CD4-positive, alpha-beta T cell treated with Interleukin-17A for 1 hour (primary cell): ENCODE measurements at regions not wholly inside any gene's neighbourhood (a gene's known extent, or its start where the extent isn't known, plus 50 kb on each side); places are given as distances from the start of the nearest gene placed in this dataset.
"Not testable (repeated sequence)": the region's sequence is repeated elsewhere in the genome, so short reads cannot be mapped to it uniquely, and the experiment has no call there.

Experiments
- DNase-seq: peaks from one replicate; pipeline ENCODE4 v3.0.0-alpha.2; 2020

DNA sequence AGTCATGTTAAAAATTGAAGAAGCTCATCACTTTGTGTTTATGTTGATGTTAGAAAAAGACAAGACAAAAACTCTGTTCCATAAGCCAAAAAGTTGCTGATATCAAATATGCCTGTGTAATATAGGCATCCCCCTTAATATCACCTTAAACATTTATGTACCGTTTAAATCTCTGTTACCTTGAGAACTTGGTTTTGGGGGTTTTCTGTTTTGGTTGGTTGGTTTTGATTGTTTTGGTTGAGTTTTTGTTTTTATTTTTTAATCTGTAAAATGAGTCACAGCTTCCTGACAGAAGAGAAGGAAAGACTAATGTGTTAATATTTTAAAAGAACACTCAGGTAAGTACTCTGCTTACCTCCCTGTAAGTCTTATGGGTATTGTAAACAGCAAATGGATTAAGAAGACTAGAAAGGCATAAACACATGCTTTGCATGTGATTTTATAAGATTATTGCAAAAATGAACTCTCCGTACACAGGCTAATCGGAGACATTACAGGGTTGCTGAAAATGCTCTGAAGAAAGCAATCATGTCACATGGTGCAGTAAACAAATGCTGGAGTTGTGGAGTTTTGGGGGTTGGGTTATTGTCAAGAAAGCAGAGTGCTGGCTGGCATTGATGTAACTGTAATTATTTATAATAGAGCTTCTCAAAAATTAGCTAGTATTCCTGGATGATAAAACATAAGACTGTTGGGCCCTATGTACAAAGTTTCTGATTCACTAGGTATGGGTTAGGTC lies 69.5 kb upstream of the MBNL1 start:
- DNase-seq = peak; percentile 72

DNA sequence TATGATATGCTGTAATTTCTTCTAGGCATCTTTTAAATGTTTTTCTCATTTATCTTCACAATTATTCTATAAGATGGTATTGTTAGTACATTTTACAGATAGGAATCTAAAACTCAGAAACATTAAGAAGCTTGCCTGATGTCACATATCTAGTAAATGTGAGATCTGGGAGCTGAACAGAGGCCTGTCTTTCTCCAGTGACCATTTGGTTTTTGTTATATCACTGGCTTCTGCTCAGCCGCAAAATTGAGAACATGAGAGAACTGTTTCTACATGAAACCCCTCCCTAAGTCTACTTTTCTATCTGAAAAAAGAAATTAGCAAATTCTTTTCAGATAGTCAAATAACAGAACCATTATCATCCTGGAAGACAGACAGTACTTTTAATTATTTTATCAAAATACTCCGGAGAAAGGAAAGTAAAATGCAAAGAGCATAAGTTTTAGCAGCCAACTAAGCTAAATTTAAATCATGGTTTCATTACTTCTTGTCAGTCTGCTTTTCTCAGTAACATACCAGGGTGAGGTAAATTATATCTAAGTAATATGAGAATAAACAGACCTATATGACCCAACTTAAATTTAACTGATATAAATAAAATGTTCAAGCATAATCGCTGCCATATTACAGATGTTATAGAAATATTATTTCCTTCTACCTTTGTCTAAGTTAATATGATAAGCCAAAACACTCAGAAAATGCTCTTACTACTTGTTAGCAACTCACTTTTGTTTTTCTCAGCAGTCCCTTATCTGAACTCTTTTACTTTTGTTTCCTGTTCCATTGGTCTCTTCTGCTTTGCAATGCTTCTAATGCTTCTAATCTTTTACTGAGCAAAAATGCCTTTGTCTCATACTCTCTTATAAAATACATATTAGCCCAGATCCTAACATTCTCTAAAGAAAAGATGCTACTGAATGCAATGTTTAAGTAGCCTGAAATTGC lies 68.0 kb upstream of the MBNL1 start:
- peak; percentile 54 for DNase-seq

GRCh38 chr3:152202976-152203626 lies 65.6 kb upstream of the MBNL1 start:
- no peak for DNase-seq

- DNase-seq = no peak
Measured at GRCh38 chr3:152203652-152204051, 65.1 kb upstream of the MBNL1 start.

DNA sequence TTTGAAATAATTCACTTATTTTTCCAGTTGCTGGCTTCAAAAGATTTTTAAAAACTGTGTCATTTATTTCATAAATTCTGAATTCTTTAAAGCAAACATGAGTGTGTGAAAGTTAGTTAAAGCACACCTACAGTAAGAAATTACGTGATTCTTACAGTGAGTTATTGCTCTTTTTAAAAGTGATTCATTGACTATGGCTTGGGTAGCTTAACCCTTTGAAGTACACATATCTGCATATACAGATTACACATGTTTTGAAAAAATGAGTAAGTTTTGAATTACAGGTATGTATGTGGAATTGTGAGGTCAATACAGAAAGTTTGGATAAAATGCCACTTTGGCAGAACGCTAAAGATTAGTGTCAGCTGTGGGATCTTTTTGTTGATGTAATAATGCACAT lies 64.5 kb upstream of the MBNL1 start:
- no peak for DNase-seq

DNA sequence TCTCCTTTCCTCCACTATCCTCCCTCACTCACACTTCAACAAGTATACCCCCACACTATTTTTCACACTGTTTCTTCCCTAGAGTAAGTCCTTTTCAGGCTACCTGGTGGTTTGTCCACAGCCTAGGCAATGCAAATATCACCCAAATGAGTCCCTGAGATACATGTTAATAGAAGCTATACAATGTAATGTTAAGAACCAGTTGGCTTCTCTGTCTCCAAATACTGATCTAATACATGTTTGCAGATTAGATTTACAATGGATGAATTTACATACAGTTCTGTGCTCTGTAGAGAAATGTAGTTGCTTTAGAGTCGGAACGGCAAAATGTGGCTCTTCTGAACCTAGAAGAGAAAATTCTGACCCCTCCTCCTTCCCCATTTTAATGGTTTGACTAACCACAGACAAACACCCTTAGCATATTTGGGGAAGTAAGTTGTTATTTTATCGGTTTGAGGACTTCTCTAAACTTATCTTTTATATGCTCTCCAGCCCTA lies 63.6 kb upstream of the MBNL1 start:
- peak; percentile 70 for DNase-seq

- no peak for DNase-seq
Measured at GRCh38 chr3:152206243-152206760, 62.4 kb upstream of the MBNL1 start.

- DNase-seq = no peak
Measured at GRCh38 chr3:152208439-152208838, 60.3 kb upstream of the MBNL1 start.

GRCh38 chr3:152209060-152209459 lies 59.7 kb upstream of the MBNL1 start:
- DNase-seq = no peak

GRCh38 chr3:152209776-152210175 lies 59.0 kb upstream of the MBNL1 start:
- DNase-seq = no peak

GRCh38 chr3:152210697-152211096 lies 58.0 kb upstream of the MBNL1 start:
- DNase-seq = no peak

DNA sequence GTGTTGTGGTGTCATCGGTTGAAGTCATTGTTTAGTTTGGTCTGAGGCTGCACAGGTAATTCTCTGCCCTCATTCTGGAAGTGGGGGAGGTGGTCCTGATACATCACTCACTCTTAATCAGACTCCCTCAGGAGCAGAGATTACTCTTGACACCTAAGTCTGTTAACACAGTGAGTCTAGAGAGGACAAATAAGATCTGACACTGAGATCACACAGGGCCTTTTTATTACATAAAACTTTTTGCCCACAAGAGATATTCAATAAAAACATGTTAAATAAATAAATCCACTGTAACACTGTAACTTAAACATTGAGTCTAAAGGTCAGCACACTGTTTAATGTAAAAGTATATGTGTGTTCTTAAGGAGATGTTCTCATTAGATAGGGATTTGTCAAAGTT lies 57.1 kb upstream of the MBNL1 start:
- no peak for DNase-seq

GRCh38 chr3:152213203-152213602 lies 55.5 kb upstream of the MBNL1 start:
- DNase-seq = no peak

GRCh38 chr3:152213938-152214337 lies 54.8 kb upstream of the MBNL1 start:
- DNase-seq = no peak

DNA sequence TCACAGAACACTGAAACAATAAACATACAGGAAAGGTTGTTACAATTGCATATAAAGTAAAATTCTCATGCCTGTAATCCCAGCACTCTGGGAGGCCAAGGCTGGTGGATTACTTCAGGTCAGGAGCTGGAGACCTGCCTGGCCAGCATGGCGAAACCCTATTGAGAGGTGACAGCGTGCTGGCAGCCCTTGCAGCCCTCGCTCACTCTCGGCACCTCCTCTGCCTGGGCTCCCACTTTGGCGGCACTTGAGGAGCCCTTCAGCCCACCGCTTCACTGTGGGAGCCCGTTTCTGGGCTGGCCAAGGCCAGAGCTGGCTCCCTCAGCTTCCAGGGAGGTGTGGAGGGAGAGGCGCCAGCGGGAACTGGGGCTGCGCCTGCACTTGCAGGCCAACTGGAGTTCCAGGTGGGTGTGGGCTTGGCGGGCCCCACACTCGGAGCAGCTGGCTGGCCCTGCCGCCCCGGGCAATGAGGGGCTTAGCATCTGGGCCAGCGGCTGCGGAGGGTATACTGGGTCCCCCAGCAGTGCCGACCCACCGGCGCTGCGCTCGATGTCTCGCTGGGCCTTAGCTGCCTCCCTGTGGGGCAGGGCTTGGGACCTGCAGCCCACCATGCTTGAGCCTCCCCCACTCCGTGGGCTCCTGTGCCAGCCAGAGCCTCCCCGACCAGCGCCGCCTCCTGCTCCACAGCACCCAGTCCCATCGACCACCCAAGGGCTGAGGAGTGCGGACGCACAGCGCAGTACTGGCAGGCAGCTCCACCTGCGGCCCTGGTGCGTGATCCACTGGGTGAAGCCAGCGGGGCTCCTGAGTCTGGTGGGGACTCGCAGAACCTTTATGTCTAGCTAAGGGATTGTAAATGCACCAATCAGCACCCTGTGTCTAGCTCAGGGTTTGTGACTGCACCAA lies 51.5 kb upstream of the MBNL1 start:
- not testable (repeated sequence) for DNase-seq

GRCh38 chr3:152218602-152219001 lies 50.1 kb upstream of the MBNL1 start:
- DNase-seq = no peak
